ENCODE measurements at regions not wholly inside any gene's neighbourhood (a gene's known extent, or its start where the extent isn't known, plus 50 kb on each side); places are given as distances from the start of the nearest gene placed in this dataset.

DNA sequence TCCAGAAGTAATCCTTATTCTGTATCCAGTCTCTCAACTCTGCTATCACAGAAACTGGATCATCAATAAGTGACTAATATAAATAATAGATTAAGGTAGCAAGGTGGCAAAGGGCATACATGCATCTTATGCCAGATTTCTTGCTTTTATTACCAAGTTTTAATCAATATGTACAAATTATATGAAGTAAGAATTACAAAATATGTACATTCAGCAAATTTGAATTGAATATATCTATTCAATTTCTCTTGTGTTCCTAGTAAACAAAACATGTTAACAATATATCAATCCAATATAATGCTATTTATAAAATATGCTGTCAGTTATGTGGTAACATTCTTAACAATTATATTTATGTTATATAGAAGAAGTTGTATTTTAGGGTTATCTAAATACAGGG is 488.7 kb upstream of the COX7C start:
- TF ChIP-seq, protein P1, sequence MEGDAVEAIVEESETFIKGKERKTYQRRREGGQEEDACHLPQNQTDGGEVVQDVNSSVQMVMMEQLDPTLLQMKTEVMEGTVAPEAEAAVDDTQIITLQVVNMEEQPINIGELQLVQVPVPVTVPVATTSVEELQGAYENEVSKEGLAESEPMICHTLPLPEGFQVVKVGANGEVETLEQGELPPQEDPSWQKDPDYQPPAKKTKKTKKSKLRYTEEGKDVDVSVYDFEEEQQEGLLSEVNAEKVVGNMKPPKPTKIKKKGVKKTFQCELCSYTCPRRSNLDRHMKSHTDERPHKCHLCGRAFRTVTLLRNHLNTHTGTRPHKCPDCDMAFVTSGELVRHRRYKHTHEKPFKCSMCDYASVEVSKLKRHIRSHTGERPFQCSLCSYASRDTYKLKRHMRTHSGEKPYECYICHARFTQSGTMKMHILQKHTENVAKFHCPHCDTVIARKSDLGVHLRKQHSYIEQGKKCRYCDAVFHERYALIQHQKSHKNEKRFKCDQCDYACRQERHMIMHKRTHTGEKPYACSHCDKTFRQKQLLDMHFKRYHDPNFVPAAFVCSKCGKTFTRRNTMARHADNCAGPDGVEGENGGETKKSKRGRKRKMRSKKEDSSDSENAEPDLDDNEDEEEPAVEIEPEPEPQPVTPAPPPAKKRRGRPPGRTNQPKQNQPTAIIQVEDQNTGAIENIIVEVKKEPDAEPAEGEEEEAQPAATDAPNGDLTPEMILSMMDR (IDR thresholded peaks at IDR 0.05) = no peak
- TF ChIP-seq EZH2 (IDR thresholded peaks at IDR 0.05) (no peak), EZH2phosphoT487 (IDR thresholded peaks at IDR 0.05) (no peak)

All from neural progenitor cell (in vitro differentiated cells).